GM10266 (cell line): ENCODE measurements at regions not wholly inside any gene's neighbourhood (a gene's known extent, or its start where the extent isn't known, plus 50 kb on each side); places are given as distances from the start of the nearest gene placed in this dataset.
"Not testable (repeated sequence)": the region's sequence is repeated elsewhere in the genome, so short reads cannot be mapped to it uniquely, and the experiment has no call there.

Source experiments
- DNase-seq: peaks from one replicate; pipeline ENCODE4 v3.0.0; 2012; ENCODE audit errors: extremely low spot score
- TF ChIP-seq, protein P1 (sequence below): IDR thresholded peaks from 2 replicates; pipeline ENCODE4 v1.5.1; 2012; ENCODE audit warnings: mild to moderate bottlenecking, low read depth; ENCODE audit not compliant: control insufficient read depth, insufficient read depth; ENCODE audit errors: missing control alignments

DNA sequence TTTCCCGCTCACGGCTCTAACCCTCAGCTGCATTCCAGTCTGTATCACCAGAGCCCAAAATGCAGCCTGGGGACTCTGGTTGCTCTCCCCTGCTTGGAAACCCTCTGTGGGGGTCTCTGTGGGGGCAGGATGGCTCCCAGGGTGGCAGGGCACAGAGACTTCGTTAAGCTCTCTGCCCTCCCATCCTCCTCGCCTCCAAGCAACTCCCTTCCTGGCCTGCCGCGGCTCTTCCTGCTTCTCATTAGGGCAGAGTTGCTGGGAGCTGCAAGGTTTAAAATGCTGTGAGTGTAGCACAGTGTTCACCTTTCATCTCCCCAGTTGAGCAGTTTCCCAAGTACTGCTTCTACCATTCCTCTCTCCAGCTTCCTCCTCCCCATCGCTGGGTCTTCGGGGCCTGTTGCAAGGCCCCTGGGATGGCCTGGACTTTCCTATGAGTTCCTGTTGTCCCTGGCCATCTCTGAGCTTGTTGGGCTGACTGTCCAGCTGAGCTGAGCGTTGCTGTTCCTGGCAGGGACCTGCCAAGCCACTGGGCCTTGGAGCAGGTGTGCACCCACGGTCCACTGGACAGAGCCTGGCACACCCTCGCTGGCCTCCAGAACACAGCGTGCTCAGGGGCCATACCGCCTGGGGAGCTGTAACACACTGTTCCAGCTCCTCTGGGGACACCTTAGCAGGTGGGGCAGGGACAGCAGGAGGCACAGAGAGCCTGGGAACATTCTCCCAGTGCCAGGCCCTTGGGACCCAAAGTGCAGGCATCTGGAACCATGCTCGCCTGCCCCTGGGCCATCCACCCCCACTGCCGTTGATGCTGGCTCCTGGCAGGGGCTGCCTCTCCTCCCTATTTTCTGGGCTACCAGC is 188.4 kb downstream of the C9orf50 start:
- DNase-seq = no peak
- TF ChIP-seq, protein P1, sequence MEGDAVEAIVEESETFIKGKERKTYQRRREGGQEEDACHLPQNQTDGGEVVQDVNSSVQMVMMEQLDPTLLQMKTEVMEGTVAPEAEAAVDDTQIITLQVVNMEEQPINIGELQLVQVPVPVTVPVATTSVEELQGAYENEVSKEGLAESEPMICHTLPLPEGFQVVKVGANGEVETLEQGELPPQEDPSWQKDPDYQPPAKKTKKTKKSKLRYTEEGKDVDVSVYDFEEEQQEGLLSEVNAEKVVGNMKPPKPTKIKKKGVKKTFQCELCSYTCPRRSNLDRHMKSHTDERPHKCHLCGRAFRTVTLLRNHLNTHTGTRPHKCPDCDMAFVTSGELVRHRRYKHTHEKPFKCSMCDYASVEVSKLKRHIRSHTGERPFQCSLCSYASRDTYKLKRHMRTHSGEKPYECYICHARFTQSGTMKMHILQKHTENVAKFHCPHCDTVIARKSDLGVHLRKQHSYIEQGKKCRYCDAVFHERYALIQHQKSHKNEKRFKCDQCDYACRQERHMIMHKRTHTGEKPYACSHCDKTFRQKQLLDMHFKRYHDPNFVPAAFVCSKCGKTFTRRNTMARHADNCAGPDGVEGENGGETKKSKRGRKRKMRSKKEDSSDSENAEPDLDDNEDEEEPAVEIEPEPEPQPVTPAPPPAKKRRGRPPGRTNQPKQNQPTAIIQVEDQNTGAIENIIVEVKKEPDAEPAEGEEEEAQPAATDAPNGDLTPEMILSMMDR = no peak

DNA sequence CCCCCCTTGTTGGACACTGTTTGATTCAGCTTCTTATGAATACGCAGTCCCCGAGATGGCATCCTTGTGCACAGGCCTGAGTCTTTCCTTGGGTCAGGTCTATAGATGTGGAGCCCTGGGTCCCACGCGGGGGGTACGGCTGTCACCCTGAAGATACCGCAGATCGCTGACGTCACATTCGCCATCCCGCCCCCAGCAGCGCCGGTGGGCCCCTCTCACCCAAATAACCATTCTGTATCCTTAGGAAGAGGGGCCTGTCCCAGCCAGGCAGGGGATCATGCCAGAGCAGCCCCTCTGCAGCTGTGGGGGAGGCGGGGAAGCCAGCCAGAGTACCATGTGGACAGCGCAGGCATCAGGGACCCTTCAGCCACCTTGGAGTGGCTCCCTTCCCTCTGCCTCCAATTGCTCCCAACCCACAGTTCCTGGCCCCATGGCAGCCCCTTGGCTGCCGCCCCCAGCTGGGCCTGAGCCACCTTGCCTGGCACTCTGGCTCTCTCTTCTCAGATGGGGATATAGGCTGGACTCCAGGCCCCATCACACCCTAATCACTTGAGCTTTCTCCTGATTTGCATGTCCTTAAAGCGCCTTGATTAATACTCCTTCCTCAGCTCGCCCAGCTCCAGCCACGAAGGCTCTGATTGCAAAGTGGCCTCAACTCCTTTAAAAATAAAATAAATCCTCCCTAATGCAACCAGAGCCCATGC is 189.8 kb downstream of the C9orf50 start:
- TF ChIP-seq, protein P1 = no peak
- DNase-seq = no peak

- TF ChIP-seq, protein P1 = no peak
- DNase-seq = no peak
Measured at GRCh38 chr9:129428864-129429577, 191.9 kb downstream of the C9orf50 start.

DNA sequence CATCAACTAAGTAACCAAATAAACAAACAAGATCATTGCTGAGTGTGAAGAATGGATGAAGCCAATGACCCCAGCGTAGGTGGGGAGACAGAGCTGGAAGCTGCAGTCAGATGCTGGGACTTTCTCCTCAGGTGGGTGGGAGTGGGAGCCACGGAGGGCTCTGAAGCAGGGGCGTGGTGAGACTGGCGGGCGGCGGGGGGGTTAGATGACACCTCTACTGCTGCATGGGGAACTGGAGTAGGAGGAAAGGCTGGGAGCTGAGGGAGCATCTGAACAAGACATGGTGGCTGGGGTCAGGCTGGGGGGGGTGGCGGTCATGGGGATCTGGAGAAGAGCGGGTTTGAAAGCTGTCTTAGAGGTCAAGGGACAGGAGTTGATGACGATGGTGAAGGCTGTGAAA is 193.8 kb downstream of the C9orf50 start:
- TF ChIP-seq, protein P1 = no peak
- DNase-seq = no peak

- DNase-seq = not testable (repeated sequence)
Measured at GRCh38 chr9:129423755-129424154, 197.1 kb downstream of the C9orf50 start.

- DNase-seq = no peak
- TF ChIP-seq, protein P1 = no peak
Measured at GRCh38 chr9:129423216-129423615, 197.7 kb downstream of the C9orf50 start.

DNA sequence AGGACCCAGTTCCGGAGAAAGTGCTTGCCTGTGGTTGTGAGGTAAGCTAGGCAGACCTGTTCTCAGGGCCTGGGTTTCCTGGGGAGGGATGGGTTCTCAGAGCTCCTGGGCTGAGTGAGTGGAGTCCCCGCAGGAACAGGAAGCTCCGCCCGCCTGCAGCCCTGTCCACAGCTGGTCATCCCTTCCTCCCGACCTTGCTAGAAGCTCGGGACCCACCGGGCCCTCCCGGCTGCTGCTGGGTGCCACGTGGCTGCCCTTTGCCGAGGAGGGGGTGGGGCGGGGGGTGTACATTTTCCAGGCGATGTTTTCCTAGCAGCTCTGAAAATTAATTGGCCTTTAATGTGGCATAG is 198.1 kb downstream of the C9orf50 start:
- TF ChIP-seq, protein P1 = no peak
- DNase-seq = no peak
